ENCODE measurements at regions not wholly inside any gene's neighbourhood (a gene's known extent, or its start where the extent isn't known, plus 50 kb on each side); places are given as distances from the start of the nearest gene placed in this dataset.

DNA sequence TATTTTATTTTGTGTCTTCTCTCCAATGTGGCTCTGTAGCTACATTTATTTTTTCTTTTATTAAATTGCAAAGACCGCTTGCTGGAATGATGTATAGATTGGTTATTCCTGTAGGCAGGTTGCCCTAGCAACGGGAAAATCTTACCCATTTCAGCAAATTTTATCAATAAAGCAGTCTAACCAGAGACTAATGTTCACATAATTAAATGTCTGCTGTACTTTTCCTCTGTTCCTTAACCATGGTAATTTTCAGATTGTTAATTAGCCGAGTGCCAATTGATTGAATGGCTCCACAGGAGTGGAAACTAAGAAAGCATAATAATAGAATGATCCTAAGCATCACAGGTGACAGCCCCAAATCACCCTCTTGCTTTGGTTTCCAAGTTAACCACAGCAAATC lies 134.8 kb downstream of the BASP1 start:
- Histone ChIP-seq H4K20me1 (ENCODE audit: insufficient read depth, low read length) (no peaks in the 10 kb centered on the region), H3K27me3 (ENCODE audit: insufficient read depth, low read length) (no peaks in the 10 kb centered on the region), H3K9me3 (ENCODE audit: low read length) (no peaks in the 10 kb centered on the region), H3K79me2 (ENCODE audit: insufficient read depth, low read length) (no peaks in the 10 kb centered on the region), H3K27ac (ENCODE audit: low read depth, low read length, poor library complexity, severe bottlenecking) (no peak overlapping the region), H3K9ac (ENCODE audit: low read length) (no peak overlapping the region), H3K4me3 (ENCODE audit: low read depth, low read length, poor library complexity, severe bottlenecking) (no peak overlapping the region), H2AFZ (ENCODE audit: low read length) (no peak overlapping the region), H3K9me2 (ENCODE audit: low read depth, low read length) (no peaks in the 10 kb centered on the region), H3K36me3 (ENCODE audit: insufficient read depth, low read length) (no peaks in the 10 kb centered on the region), H3F3A (ENCODE audit: insufficient read depth, low read length) (no peaks in the 10 kb centered on the region), H3K4me1 (ENCODE audit: insufficient read depth, low read length, severe bottlenecking) (no peaks in the 10 kb centered on the region), H3K4me2 (ENCODE audit: low read length) (no peak overlapping the region)
- TF ChIP-seq, protein P1, sequence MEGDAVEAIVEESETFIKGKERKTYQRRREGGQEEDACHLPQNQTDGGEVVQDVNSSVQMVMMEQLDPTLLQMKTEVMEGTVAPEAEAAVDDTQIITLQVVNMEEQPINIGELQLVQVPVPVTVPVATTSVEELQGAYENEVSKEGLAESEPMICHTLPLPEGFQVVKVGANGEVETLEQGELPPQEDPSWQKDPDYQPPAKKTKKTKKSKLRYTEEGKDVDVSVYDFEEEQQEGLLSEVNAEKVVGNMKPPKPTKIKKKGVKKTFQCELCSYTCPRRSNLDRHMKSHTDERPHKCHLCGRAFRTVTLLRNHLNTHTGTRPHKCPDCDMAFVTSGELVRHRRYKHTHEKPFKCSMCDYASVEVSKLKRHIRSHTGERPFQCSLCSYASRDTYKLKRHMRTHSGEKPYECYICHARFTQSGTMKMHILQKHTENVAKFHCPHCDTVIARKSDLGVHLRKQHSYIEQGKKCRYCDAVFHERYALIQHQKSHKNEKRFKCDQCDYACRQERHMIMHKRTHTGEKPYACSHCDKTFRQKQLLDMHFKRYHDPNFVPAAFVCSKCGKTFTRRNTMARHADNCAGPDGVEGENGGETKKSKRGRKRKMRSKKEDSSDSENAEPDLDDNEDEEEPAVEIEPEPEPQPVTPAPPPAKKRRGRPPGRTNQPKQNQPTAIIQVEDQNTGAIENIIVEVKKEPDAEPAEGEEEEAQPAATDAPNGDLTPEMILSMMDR (IDR thresholded peaks at IDR 0.05; ENCODE audit: low read length): no peak
- TF ChIP-seq EZH2 (IDR thresholded peaks at IDR 0.05; ENCODE audit: borderline replicate concordance, low read length): no peak

DNA sequence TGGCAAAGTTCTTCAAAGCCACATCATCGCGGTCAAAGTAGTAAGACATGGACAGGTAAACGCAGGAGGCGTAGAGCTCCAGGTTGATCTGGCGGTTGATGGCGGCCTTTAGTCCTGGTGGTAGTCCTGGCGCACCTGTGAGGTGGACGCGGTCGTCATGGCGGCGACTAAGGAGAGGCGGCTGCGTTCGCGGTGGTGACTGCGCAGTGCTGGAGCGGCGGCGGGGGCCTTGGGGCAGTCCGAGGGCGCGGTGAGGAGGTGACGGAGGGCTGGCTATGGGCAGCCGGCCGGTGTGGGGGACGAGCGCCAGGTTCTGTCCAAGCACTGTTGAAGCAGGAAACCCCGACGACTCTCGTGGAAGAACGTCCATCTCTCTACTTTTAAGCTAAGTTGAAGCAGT lies 136.8 kb downstream of the BASP1 start:
- Histone ChIP-seq H3F3A (ENCODE audit: insufficient read depth, low read length) (no peaks in the 10 kb centered on the region), H3K4me2 (ENCODE audit: low read length) (no peak overlapping the region), H3K4me1 (ENCODE audit: insufficient read depth, low read length, severe bottlenecking) (no peaks in the 10 kb centered on the region), H3K4me3 (ENCODE audit: low read depth, low read length, poor library complexity, severe bottlenecking) (no peak overlapping the region), H4K20me1 (ENCODE audit: insufficient read depth, low read length) (no peaks in the 10 kb centered on the region), H2AFZ (ENCODE audit: low read length) (no peak overlapping the region), H3K27ac (ENCODE audit: low read depth, low read length, poor library complexity, severe bottlenecking) (no peak overlapping the region), H3K36me3 (ENCODE audit: insufficient read depth, low read length) (no peaks in the 10 kb centered on the region), H3K27me3 (ENCODE audit: insufficient read depth, low read length) (no peaks in the 10 kb centered on the region), H3K9me3 (ENCODE audit: low read length) (no peaks in the 10 kb centered on the region), H3K9ac (ENCODE audit: low read length) (no peak overlapping the region), H3K79me2 (ENCODE audit: insufficient read depth, low read length) (no peaks in the 10 kb centered on the region), H3K9me2 (ENCODE audit: low read depth, low read length) (no peaks in the 10 kb centered on the region)
- no peak for TF ChIP-seq EZH2 (IDR thresholded peaks at IDR 0.05; ENCODE audit: borderline replicate concordance, low read length)
- TF ChIP-seq, protein P1 (IDR thresholded peaks at IDR 0.05; ENCODE audit: low read length): no peak

DNA sequence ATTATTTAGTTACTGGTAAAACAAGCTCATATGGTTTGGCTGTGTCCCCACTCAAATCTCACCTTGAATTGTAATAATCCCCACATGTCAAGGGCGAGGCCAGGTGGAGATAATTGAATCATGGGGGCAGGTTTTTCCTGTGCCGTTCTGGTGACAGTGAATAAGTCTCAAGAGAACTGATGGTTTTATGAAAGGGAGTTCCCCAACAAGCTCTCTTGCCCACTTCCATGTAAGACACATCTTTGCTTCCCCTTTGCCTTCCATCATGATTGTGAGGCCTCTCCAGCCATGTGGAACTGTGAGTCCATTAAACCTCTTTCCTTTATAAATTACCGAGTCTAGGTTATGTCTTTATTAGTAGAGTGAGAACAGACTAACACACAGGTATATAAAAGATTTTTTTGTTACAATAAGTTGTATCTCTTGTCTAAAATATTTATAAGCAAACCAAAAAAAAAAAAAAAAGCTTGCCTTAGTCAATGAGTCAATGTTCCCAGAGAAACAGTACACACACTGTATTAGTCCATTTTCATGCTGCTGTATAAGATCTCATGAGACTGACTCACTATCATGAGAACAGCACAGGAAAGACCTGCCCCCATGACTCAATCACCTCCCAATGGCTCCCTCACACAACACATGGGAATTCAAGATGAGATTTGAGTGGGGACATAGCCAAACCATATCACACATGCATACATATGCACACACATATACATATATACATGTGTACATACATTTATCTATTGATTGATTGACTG lies 138.3 kb downstream of the BASP1 start:
- H3K36me3 ChIP-seq (ENCODE audit: insufficient read depth, low read length): no peaks in the 10 kb centered on the region
- TF ChIP-seq, protein P1 (IDR thresholded peaks at IDR 0.05; ENCODE audit: low read length): no peak
- TF ChIP-seq EZH2 (IDR thresholded peaks at IDR 0.05; ENCODE audit: borderline replicate concordance, low read length): no peak
- no peaks in the 10 kb centered on the region for H3F3A ChIP-seq (ENCODE audit: insufficient read depth, low read length)
- no peak overlapping the region for H3K9ac ChIP-seq (ENCODE audit: low read length)
- no peaks in the 10 kb centered on the region for H3K9me3 ChIP-seq (ENCODE audit: low read length)
- no peak overlapping the region for H3K4me3 ChIP-seq (ENCODE audit: low read depth, low read length, poor library complexity, severe bottlenecking)
- H4K20me1 ChIP-seq (ENCODE audit: insufficient read depth, low read length): no peaks in the 10 kb centered on the region
- H3K27ac ChIP-seq (ENCODE audit: low read depth, low read length, poor library complexity, severe bottlenecking): no peak overlapping the region
- no peak overlapping the region for H3K4me2 ChIP-seq (ENCODE audit: low read length)
- H3K27me3 ChIP-seq (ENCODE audit: insufficient read depth, low read length): no peaks in the 10 kb centered on the region
- H3K9me2 ChIP-seq (ENCODE audit: low read depth, low read length): no peaks in the 10 kb centered on the region
- no peak overlapping the region for H2AFZ ChIP-seq (ENCODE audit: low read length)
- no peaks in the 10 kb centered on the region for H3K79me2 ChIP-seq (ENCODE audit: insufficient read depth, low read length)
- H3K4me1 ChIP-seq (ENCODE audit: insufficient read depth, low read length, severe bottlenecking): no peaks in the 10 kb centered on the region
